ENCODE measurements at regions not wholly inside any gene's neighbourhood (a gene's known extent, or its start where the extent isn't known, plus 50 kb on each side); places are given as distances from the start of the nearest gene placed in this dataset.

GRCh38 chrX:10754445-10754844, 134.1 kb upstream of the MID1 start:
- TF ChIP-seq CTCF (IDR thresholded peaks at IDR 0.05) (no peak), POLR2AphosphoS5 (IDR thresholded peaks at IDR 0.05; ENCODE audit: low read depth, low read length) (no peak), REST (IDR thresholded peaks at IDR 0.05; ENCODE audit: insufficient read depth in 1 of 2, low read depth in 2 of 2, low read length in 1 of 2) (no peak), SIN3A (IDR thresholded peaks at IDR 0.05; ENCODE audit: borderline replicate concordance, insufficient read depth, low read depth, low read length) (no peak)

Data from Panc1 (cell line).